ENCODE measurements at regions not wholly inside any gene's neighbourhood (a gene's known extent, or its start where the extent isn't known, plus 50 kb on each side); places are given as distances from the start of the nearest gene placed in this dataset.
A peak's percentile ranks its signal among the peaks of the same experiment; 100 is the strongest.

DNA sequence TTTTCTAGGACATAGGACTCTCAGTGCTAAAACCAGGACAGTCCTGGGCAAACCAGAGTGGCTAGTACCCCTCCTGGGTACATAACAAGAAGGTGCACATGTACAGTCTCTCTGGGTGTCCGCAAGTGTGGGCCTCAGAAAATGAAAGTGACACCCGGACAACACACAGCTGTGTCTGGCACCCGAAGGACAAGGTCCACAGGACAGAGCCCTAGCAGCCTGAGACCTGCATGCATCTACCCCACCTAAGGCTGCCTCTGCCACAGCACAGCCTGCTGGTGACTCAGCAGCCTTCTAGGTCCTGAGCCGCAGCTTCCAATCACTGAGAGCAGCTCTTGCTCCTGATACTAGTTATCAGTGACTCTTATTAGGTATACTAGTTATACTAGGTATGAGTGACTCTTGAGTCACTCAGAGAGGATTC lies 784.1 kb upstream of the TBX3 start:
- peak overlapping the region; percentile 43 to 46; a peak in 4 of 6 replicates for H3K27ac ChIP-seq
- CTCF ChIA-PET, result interaction anchor here (0.6 to 4.6 kb wide), 11 partner anchors 11 to 805 kb away, joined by 3 to 23 read pairs (median 3); no protein-coding TSS in a partner anchor
- FAIRE-seq (peak; percentile 39), DNase-seq (ENCODE audit: low read depth in 1 of 2, low spot score in 1 of 2) (peak; percentile 15 to 53), ATAC-seq (peak; percentile 72 to 92; a peak in 5 of 6 replicates)
- H3K4me2 ChIP-seq, result peak overlapping the region; percentile 39; the same call in 2 of the 3 replicates
- H3K4me3 ChIP-seq, result no peak overlapping the region
- no peak for TF ChIP-seq TFCP2L1 (CRISPR knock-in tag; IDR thresholded peaks at IDR 0.05)
- TF ChIP-seq RAD21 (conservative IDR thresholded peaks at IDR 0.05 in 1 of 2, IDR thresholded peaks at IDR 0.05 in 1 of 2), result peak; percentile 33 to 41; a peak in 4 of 5 replicates
- no peak for TF ChIP-seq MAZ (IDR thresholded peaks at IDR 0.05; ENCODE audit: borderline replicate concordance, low read depth, low read length)
- TF ChIP-seq SMC3 (IDR thresholded peaks at IDR 0.05), result 0 out of 3 replicates have a peak, but pooled peaks have one; percentile 33
- TF ChIP-seq NPAS2 (CRISPR knock-in tag; IDR thresholded peaks at IDR 0.05; ENCODE audit: borderline replicate concordance), result no peak
- no peak for TF ChIP-seq KDM5A (IDR thresholded peaks at IDR 0.05)
- TF ChIP-seq RFX5 (IDR thresholded peaks at IDR 0.05), result no peak
- TF ChIP-seq, protein P1, sequence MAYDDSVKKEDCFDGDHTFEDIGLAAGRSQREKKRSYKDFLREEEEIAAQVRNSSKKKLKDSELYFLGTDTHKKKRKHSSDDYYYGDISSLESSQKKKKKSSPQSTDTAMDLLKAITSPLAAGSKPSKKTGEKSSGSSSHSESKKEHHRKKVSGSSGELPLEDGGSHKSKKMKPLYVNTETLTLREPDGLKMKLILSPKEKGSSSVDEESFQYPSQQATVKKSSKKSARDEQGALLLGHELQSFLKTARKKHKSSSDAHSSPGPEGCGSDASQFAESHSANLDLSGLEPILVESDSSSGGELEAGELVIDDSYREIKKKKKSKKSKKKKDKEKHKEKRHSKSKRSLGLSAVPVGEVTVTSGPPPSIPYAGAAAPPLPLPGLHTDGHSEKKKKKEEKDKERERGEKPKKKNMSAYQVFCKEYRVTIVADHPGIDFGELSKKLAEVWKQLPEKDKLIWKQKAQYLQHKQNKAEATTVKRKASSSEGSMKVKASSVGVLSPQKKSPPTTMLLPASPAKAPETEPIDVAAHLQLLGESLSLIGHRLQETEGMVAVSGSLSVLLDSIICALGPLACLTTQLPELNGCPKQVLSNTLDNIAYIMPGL (CRISPR knock-in tag; IDR thresholded peaks at IDR 0.05; ENCODE audit: borderline replicate concordance), result no peak
- TF ChIP-seq CTCF (IDR thresholded peaks at IDR 0.05), result peak; percentile 28; the same call in 1 of the 3 replicates
- no peak for TF ChIP-seq CBX8 (IDR thresholded peaks at IDR 0.05)
- TF ChIP-seq HOXB5 (CRISPR knock-in tag; IDR thresholded peaks at IDR 0.05), result no peak
- no peak for TF ChIP-seq FOSB (CRISPR knock-in tag; IDR thresholded peaks at IDR 0.05)
- no peaks in the 10 kb centered on the region for H3K9me3 ChIP-seq
- H3K4me1 ChIP-seq, result no peaks in the 10 kb centered on the region
- WGBS (ENCODE audit: missing lambda C conversion rate), result 40% methylated on average over 4 of the region's 4 CpGs
- POLR2A ChIA-PET, result no interaction called here

DNA sequence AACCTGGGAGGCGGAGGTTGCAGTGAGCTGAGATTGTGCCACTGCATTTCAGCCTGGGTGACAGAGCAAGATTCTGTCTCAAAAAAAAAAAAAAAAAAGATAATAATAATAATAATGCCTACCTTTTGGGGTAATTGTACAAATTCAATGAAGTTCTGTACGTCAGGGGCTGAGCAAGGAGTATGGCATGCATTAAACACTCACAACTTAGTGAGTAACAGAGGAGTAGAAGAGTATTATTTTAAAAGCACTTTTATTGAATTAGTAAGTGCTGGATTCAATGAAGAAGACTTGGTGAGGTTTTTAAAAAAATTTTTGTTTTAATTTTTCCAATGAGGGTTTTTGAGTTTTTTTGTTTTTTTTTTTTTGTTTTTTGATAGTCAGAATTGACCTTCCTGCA lies 783.6 kb upstream of the TBX3 start:
- ATAC-seq (no peak), FAIRE-seq (no peak)
- CTCF ChIA-PET, result interaction anchor here (0.6 to 4.6 kb wide), 7 partner anchors 11 to 805 kb away, joined by 3 to 23 read pairs (median 3); no protein-coding TSS in a partner anchor

More for the DNA sequence above, 783.6 kb upstream of the TBX3 start:
- H3K9me3 ChIP-seq, result no peaks in the 10 kb centered on the region
- H3K4me1 ChIP-seq, result no peaks in the 10 kb centered on the region
- no peak overlapping the region for H3K4me3 ChIP-seq
- H3K4me2 ChIP-seq, result no peak overlapping the region
- no peak for DNase-seq (ENCODE audit: low read depth in 1 of 2, low spot score in 1 of 2)
- whole genome bisulfite sequencing (ENCODE audit: missing lambda C conversion rate), result 76% methylated on average over 2 of the region's 2 CpGs
- H3K27ac ChIP-seq, result no peak overlapping the region; a peak in 2 of 6 replicates
- no peak for TF ChIP-seq HEYL (CRISPR knock-in tag; IDR thresholded peaks at IDR 0.05)
- TF ChIP-seq SREBF2 (IDR thresholded peaks at IDR 0.05), result no peak
- no peak for TF ChIP-seq JUNB (IDR thresholded peaks at IDR 0.05)
- no peak for TF ChIP-seq RCOR1 (IDR thresholded peaks at IDR 0.05; ENCODE audit: low read depth, low read length)
- TF ChIP-seq, protein P2, sequence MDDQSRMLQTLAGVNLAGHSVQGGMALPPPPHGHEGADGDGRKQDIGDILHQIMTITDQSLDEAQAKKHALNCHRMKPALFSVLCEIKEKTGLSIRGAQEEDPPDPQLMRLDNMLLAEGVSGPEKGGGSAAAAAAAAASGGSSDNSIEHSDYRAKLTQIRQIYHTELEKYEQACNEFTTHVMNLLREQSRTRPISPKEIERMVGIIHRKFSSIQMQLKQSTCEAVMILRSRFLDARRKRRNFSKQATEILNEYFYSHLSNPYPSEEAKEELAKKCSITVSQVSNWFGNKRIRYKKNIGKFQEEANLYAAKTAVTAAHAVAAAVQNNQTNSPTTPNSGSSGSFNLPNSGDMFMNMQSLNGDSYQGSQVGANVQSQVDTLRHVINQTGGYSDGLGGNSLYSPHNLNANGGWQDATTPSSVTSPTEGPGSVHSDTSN (IDR thresholded peaks at IDR 0.05), result no peak
- no peak for TF ChIP-seq CBX2 (IDR thresholded peaks at IDR 0.05; ENCODE audit: borderline replicate concordance, low read depth)
- TF ChIP-seq EHMT2 (IDR thresholded peaks at IDR 0.05; ENCODE audit: low read depth), result no peak
- no peak for TF ChIP-seq HOXB5 (CRISPR knock-in tag; IDR thresholded peaks at IDR 0.05)
- TF ChIP-seq, protein P3, sequence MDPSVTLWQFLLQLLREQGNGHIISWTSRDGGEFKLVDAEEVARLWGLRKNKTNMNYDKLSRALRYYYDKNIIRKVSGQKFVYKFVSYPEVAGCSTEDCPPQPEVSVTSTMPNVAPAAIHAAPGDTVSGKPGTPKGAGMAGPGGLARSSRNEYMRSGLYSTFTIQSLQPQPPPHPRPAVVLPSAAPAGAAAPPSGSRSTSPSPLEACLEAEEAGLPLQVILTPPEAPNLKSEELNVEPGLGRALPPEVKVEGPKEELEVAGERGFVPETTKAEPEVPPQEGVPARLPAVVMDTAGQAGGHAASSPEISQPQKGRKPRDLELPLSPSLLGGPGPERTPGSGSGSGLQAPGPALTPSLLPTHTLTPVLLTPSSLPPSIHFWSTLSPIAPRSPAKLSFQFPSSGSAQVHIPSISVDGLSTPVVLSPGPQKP (IDR thresholded peaks at IDR 0.05; ENCODE audit: low read depth, low read length), result no peak
- no peak for TF ChIP-seq EP300 (IDR thresholded peaks at IDR 0.05)
- TF ChIP-seq CBX8 (IDR thresholded peaks at IDR 0.05), result no peak
- no peak for TF ChIP-seq FOXS1 (CRISPR knock-in tag; IDR thresholded peaks at IDR 0.05)
- no peak for TF ChIP-seq FOSL2 (IDR thresholded peaks at IDR 0.05)
- TF ChIP-seq FOSL2 (CRISPR knock-in tag; IDR thresholded peaks at IDR 0.05), result no peak
- TF ChIP-seq FOSB (CRISPR knock-in tag; IDR thresholded peaks at IDR 0.05), result no peak
- no peak for TF ChIP-seq NR3C1 (IDR thresholded peaks at IDR 0.05)
- no peak for TF ChIP-seq ATOH8 (CRISPR knock-in tag; IDR thresholded peaks at IDR 0.05; ENCODE audit: low read depth)
- no peak for TF ChIP-seq SMC3 (IDR thresholded peaks at IDR 0.05)
- POLR2A ChIA-PET, result no interaction called here

Data from A549 (cell line).